HG02973 (cell line): ENCODE measurements at regions not wholly inside any gene's neighbourhood (a gene's known extent, or its start where the extent isn't known, plus 50 kb on each side); places are given as distances from the start of the nearest gene placed in this dataset.

ENCODE experiments used
- ATAC-seq: cut with Tn5 transposase; IDR thresholded peaks from one replicate; pipeline ENCODE4 v1.9.1; 2021; ENCODE audit warnings: moderate library complexity; ENCODE audit not compliant: unreplicated experiment

DNA sequence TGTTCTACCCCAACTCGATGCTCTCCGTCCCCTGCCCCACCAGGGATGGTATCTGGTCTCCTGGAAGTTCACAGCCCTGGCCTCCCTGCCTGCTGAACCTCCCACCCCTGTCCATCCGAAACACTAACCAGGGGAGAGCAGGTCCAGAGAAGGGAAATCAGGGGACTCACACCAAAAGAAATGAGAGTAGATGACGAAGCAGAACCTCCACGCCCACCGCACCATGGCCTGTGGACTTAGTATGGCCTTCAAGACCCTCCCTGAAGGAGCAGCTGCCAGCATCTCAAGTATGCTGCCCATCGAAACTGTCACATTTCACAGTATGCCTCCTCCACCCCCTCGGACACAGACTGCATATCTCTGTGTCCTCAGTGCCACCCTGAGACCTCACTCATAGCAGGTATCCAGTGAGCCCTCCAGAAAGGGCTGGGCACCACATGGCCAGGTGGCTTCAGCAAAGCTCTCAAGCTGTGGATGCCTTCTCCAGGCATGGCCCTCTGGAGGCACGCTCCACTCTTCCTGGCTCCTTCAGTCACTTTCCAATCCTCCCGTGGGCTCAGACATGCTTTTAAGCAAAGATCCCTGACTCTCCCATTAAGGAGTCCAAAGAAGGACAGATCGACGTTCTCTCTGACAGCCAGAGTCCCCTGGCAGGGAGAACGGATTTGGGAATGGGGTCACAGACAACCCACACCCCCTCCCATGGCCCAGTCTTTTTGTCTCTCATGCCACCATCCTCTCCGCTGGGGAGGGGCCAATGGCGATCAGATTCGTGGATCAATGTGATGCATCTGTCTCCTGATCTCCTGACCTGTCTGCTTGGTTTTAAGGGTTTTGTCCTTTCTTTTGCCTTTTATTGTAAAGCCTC is 158.4 kb downstream of the ANKRD60 start:
- ATAC-seq = no peak

GRCh38 chr20:58069207-58069606 is 159.2 kb downstream of the ANKRD60 start:
- no peak for ATAC-seq

- no peak for ATAC-seq
Observed at GRCh38 chr20:58065508-58066361, 162.7 kb downstream of the ANKRD60 start.

- no peak for ATAC-seq
Observed at GRCh38 chr20:58064411-58065010, 163.9 kb downstream of the ANKRD60 start.

DNA sequence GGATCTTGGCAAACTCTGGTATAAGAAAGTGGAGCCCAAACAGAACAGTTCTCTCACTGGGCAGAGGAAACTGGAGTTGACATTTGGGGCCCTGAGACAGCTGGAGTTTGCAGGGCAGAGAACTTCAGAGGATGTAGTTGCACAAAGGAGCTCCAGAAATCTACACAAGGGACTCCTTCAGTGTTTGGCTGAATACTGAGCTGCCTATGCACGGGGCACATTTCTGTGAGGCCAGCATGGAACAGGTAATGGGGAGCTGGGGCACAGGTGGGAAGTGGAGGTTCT is 169.3 kb downstream of the ANKRD60 start:
- no peak for ATAC-seq

- no peak for ATAC-seq
Observed at GRCh38 chr20:58058421-58059259, 169.8 kb downstream of the ANKRD60 start.

DNA sequence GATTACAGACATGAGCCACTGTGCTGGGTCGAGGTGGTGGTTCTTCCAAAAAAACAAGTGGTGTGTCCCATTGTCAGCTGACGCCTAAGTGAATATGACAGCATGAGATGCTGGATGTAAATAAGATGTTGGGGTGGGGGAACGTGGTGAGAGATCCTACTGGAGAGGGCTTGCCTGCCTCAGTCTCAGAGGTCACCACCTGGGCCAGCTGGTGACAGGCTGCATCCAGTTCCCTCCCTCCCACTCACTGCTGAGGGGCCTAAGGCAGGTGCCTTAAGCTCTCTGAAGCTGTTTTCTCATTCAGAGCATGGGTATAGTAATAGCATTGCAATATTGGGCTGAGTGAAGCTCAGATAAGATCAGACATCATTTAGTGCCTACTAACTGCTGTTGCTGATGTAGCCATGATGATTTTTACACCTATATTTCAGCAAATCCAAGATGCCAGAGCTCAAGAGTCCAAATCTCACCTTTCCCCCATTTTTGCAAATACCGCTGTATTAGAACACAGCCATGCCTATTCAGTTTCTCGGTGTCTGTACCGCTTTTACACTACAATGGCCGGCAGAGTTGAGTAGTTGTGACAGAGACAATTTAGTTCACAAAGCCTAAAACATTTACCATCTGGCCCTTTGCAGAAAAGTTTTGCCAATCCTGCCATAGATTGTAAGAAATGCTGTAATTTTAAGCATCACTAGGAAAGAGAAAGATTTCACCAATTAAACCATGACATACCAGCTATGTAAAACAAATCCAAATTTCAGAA is 171.3 kb downstream of the ANKRD60 start:
- ATAC-seq = no peak

DNA sequence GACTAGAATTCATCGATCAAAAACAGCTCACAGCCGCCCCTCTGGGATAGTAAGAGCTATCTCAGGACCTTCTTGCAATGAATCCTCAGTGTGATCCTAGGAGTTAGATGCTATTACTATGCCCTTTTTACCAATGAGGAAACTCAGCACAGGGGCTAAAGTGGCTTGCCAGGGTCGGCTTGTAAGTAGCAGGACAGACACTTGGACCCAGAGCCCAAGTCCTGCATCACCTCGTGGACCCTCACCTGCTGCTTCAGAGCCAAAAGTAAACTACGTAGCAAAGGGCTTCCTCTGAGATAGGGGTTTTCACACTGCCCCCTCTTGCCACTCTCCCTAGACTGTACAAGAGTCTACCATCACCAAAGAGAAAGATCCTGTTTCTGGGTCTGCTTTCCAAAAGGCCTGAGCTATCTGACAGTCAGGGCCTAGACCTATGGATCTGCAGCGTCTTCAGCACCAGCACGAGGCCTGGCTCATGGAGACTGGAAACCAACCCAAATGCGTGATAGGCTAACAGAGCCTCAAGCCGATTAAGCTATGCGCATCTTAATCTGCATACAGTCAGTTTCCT is 172.3 kb downstream of the ANKRD60 start:
- ATAC-seq = no peak

DNA sequence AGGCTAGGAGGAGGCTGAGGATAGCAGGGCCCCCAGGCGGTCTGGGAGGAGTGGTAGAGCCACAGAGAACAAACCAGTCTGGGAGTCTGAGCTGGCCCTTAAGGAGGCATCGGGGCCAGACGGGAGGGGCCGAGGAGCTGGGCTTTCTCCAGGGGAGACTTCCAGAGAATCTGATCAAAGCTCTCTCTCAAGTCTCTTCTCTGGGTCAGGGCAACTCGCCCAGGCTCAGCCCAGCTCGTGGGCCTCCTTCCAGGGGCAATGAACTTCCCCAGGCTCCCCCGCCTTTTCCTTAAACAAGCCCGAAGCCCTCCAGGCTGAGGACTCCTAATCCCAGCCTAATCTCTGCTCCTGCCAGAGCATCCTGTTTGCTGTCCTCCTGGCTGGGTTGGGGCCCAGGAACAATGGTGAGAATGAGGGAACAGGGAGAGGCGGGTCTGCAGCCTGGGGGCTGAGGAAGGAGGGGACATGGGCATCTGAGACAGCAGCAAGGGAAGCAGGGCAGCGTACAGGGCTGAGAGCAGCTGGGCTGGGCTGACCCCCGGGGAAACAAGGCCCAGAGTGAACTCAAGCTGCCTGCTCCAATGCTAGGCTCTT is 173.6 kb downstream of the ANKRD60 start:
- ATAC-seq = no peak

DNA sequence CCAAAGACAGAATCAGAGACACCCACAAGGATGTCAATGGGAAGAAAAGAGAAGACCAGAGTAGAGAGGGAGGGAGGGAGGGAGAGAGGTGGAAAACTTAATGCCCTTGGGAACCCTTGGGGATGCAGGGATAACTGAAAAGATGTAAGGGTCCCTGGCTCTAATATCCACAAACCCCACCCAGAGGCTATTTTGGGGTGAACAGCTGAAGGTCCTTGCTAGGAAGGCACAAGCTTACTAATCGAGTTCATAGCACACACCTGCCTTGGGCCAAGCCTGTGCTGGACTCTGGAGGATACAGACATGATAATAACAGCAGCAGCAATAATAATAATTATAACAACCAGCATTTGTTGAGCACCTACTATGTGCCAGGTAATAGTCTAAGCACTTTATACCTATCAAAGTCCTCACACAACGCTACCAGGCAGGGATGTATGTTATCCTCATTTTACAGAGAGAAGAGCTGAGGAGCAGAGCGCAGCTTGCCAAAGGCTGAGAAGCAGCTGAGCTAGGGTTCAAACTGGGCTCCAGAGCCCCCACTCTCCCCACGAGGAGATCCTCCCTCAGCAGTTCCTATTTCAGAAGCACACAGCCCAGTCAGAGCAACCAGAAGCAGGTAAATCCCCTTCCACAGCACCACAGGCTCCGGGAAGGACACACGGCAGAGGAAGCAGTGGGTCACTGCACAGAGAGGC is 174.2 kb downstream of the ANKRD60 start:
- no peak for ATAC-seq

- ATAC-seq = no peak
Observed at GRCh38 chr20:58053391-58054055, 174.9 kb downstream of the ANKRD60 start.

GRCh38 chr20:58051367-58051766 is 177.1 kb downstream of the ANKRD60 start:
- no peak for ATAC-seq

- ATAC-seq = no peak
Observed at GRCh38 chr20:58048096-58048702, 180.3 kb downstream of the ANKRD60 start.

GRCh38 chr20:58046311-58046710 is 182.1 kb downstream of the ANKRD60 start:
- ATAC-seq = no peak

DNA sequence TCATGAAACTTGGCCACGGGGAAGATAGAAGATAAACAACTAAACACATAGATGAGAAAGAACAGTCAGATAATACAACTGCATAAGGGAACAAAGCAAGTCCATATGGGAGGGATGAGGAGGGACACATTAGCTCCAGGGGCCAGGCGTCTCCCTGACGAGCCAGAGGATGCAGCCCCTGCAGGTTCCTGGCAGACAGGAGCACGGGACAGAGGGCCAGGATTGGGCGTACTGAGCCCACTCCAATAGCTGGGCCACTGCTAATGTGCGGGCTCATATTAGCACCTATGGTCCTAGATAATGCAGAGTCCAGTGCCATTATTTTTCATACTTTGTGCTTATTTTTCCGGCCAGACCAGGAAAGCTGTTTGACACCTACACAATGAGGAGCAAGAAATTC is 182.9 kb downstream of the ANKRD60 start:
- no peak for ATAC-seq

DNA sequence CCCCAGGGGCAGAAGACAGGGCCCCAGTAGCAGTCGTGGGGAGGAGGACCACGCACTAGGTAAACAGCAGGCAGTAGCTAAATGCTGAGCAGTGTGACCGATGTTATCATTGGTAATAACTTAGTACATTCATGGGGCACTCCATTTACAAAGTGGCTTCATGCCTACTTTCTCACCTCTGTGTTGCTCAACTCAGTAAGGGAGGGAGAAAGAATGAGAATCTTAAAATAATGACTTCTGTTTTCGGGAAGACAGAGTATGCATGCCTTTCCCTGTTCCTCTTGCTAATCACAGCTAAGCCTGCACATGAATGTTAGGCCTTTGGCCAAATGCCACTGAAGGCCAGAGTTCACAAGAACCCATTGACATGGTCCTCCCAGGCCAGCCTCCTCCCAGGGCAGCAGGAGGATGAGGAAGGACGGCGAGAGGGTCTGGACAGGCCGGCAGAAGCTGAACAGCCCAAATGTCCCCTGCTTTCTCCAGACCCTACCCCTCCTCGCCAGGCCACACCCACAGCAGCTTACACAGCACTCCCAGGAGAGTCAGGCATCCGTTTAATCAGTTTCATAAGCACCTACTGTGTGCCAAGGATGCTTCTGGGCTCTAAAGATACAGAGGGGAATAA is 183.4 kb downstream of the ANKRD60 start:
- no peak for ATAC-seq

- ATAC-seq = no peak
Observed at GRCh38 chr20:58044286-58044685, 184.2 kb downstream of the ANKRD60 start.
